Calu3 (cell line): ENCODE measurements at regions not wholly inside any gene's neighbourhood (a gene's known extent, or its start where the extent isn't known, plus 50 kb on each side); places are given as distances from the start of the nearest gene placed in this dataset.

Experiments
- BruUV-seq: library from RNA; stranded (reverse); fragments of 400-500 nt; replicated peaks from 2 replicates; lab custom pipeline; 2021; lab: Mats Ljungman, UMichigan
- CTCF ChIA-PET: fragments of 300-600 bp; sonication (Branson Sonifier 250); formaldehyde crosslinking; loops from one replicate; lab custom pipeline; 2022; ENCODE audit warnings: antibody characterized with exemption; lab: Charles Lee
- DNase-seq: peaks from one replicate; pipeline ENCODE4 v3.0.0; 2022
- H3K27ac Mint-ChIP-seq: one replicate; pipeline ENCODE4 v1.8.0; 2022; ENCODE audit warnings: mixed read lengths; ENCODE audit not compliant: unreplicated experiment
- H3K27me3 Mint-ChIP-seq: one replicate; pipeline ENCODE4 v1.8.0; 2022; ENCODE audit warnings: mixed read lengths; ENCODE audit not compliant: unreplicated experiment
- H3K36me3 Mint-ChIP-seq: one replicate; pipeline ENCODE4 v1.8.0; 2022; ENCODE audit warnings: mild to moderate bottlenecking, moderate library complexity, mixed read lengths; ENCODE audit not compliant: insufficient read depth, unreplicated experiment
- H3K4me1 Mint-ChIP-seq: one replicate; pipeline ENCODE4 v1.8.0; 2022; ENCODE audit warnings: mild to moderate bottlenecking, low read depth, mixed read lengths; ENCODE audit not compliant: unreplicated experiment
- H3K4me3 Mint-ChIP-seq: one replicate; pipeline ENCODE4 v1.8.0; 2022; ENCODE audit warnings: mild to moderate bottlenecking, low read depth, moderate library complexity, mixed read lengths; ENCODE audit not compliant: unreplicated experiment
- H3K9me3 Mint-ChIP-seq: one replicate; pipeline ENCODE4 v1.8.0; 2022; ENCODE audit warnings: low read depth, mixed read lengths; ENCODE audit not compliant: unreplicated experiment
- CTCF ChIP-seq: fragments of 200-600 bp; IDR thresholded peaks from one replicate; pipeline ENCODE4 v1.8.0; 2022; ENCODE audit warnings: antibody characterized with exemption; ENCODE audit not compliant: unreplicated experiment
- intact Hi-C: fragments of 100-400 bp; cut with micrococcal nuclease; formaldehyde crosslinking; loops from one replicate; pipeline ENCODE4 v1.10.0; 2022; ENCODE audit not compliant: unreplicated experiment

GRCh38 chr14:29444216-29444615, 483.4 kb downstream of the PRKD1 start:
- peaks cover 9% of the 10 kb centered on the region for H3K4me1 Mint-ChIP-seq
- no peak overlapping the region for H3K4me3 Mint-ChIP-seq
- no peak overlapping the region for H3K27ac Mint-ChIP-seq
- no peaks in the 10 kb centered on the region for H3K9me3 Mint-ChIP-seq
- DNase-seq = no peak
- CTCF ChIA-PET = no interaction called here
- no TSS peak for BruUV-seq
- TF ChIP-seq CTCF = no peak
- no peaks in the 10 kb centered on the region for H3K36me3 Mint-ChIP-seq
- intact Hi-C loops = no loop called here
- H3K27me3 Mint-ChIP-seq = peaks cover 21% of the 10 kb centered on the region

GRCh38 chr14:29444805-29445204, 482.8 kb downstream of the PRKD1 start:
- intact Hi-C loops = no loop called here
- CTCF ChIA-PET = no interaction called here

GRCh38 chr14:29446971-29447370, 480.7 kb downstream of the PRKD1 start:
- TF ChIP-seq CTCF = no peak

More at GRCh38 chr14:29444805-29445204, 482.8 kb downstream of the PRKD1 start:
- Mint-ChIP-seq H3K4me1 (peaks cover 9% of the 10 kb centered on the region), H3K9me3 (no peaks in the 10 kb centered on the region), H3K27ac (no peak overlapping the region), H3K27me3 (peaks cover 21% of the 10 kb centered on the region), H3K4me3 (no peak overlapping the region), H3K36me3 (no peaks in the 10 kb centered on the region)
- no peak for DNase-seq
- BruUV-seq = no TSS peak
- no peak for TF ChIP-seq CTCF

GRCh38 chr14:29451941-29452340, 475.7 kb downstream of the PRKD1 start:
- intact Hi-C loops = no loop called here
- H3K4me3 Mint-ChIP-seq = no peak overlapping the region
- no peak overlapping the region for H3K27ac Mint-ChIP-seq
- H3K36me3 Mint-ChIP-seq = no peaks in the 10 kb centered on the region
- no peak for TF ChIP-seq CTCF
- no TSS peak for BruUV-seq
- CTCF ChIA-PET = no interaction called here
- H3K4me1 Mint-ChIP-seq = no peaks in the 10 kb centered on the region
- H3K9me3 Mint-ChIP-seq = no peaks in the 10 kb centered on the region
- no peak for DNase-seq
- H3K27me3 Mint-ChIP-seq = peaks cover 6% of the 10 kb centered on the region

More at GRCh38 chr14:29446971-29447370, 480.7 kb downstream of the PRKD1 start:
- H3K9me3 Mint-ChIP-seq = no peaks in the 10 kb centered on the region
- BruUV-seq = no TSS peak
- intact Hi-C loops = no loop called here
- H3K27me3 Mint-ChIP-seq = peaks cover 21% of the 10 kb centered on the region
- no peak for DNase-seq
- peaks cover 9% of the 10 kb centered on the region for H3K4me1 Mint-ChIP-seq
- CTCF ChIA-PET = interaction anchor here (0.7 kb wide), 1 partner anchor 11 kb away, joined by 3 read pairs; no protein-coding TSS in a partner anchor
- H3K36me3 Mint-ChIP-seq = no peaks in the 10 kb centered on the region
- no peak overlapping the region for H3K27ac Mint-ChIP-seq
- H3K4me3 Mint-ChIP-seq = no peak overlapping the region
